MM.1S (cell line): ENCODE measurements at regions not wholly inside any gene's neighbourhood (a gene's known extent, or its start where the extent isn't known, plus 50 kb on each side); places are given as distances from the start of the nearest gene placed in this dataset.

Source experiments
- DNase-seq: peaks from one replicate; pipeline ENCODE4 v3.0.0-alpha.2; 2015
- H2AFZ ChIP-seq: fragments of 300-600 bp; sonication (generic); 2 replicates; pipeline ENCODE4 v1.6.0; 2016; ENCODE audit warnings: antibody characterized with exemption, low read length
- H3F3A ChIP-seq: fragments of 300-600 bp; sonication (generic); 2 replicates; pipeline ENCODE4 v1.6.1; 2016; ENCODE audit warnings: mild to moderate bottlenecking, antibody characterized with exemption, low read length, moderate library complexity, mixed read lengths; ENCODE audit not compliant: insufficient read depth
- H3K27ac ChIP-seq: fragments of 300-600 bp; sonication (generic); 2 replicates; pipeline ENCODE4 v1.5.1; 2016; ENCODE audit warnings: mild to moderate bottlenecking, low read length
- H3K27me3 ChIP-seq: fragments of 300-600 bp; sonication (generic); replicated peaks from 2 replicates; pipeline ENCODE4 v1.6.0; 2016; ENCODE audit warnings: low read length; ENCODE audit not compliant: insufficient read depth
- H3K36me3 ChIP-seq: fragments of 300-600 bp; sonication (generic); replicated peaks from 2 replicates; pipeline ENCODE4 v1.6.1; 2016; ENCODE audit warnings: mild to moderate bottlenecking, low read length, mixed read lengths; ENCODE audit not compliant: insufficient read depth
- H3K4me1 ChIP-seq: fragments of 300-600 bp; sonication (generic); 2 replicates; pipeline ENCODE4 v1.6.1; 2016; ENCODE audit warnings: low read length, mixed read lengths
- H3K4me2 ChIP-seq: fragments of 300-600 bp; sonication (generic); 2 replicates; pipeline ENCODE4 v1.6.0; 2016; ENCODE audit warnings: low read depth, low read length
- H3K4me3 ChIP-seq: fragments of 300-600 bp; sonication (generic); 2 replicates; pipeline ENCODE4 v1.5.1; 2016; ENCODE audit warnings: low read length, mixed read lengths
- H3K79me2 ChIP-seq: fragments of 300-600 bp; sonication (generic); 2 replicates; pipeline ENCODE4 v1.6.1; 2016; ENCODE audit warnings: mixed run types, low read length, mixed read lengths
- H3K9ac ChIP-seq: fragments of 300-600 bp; sonication (generic); 2 replicates; pipeline ENCODE4 v1.6.1; 2016; ENCODE audit warnings: low read length, mixed read lengths
- H3K9me2 ChIP-seq: fragments of 300-600 bp; sonication (generic); replicated peaks from 2 replicates; pipeline ENCODE4 v1.6.1; 2016; ENCODE audit warnings: mild to moderate bottlenecking, low read length, mixed read lengths; ENCODE audit not compliant: insufficient read depth
- H3K9me3 ChIP-seq: fragments of 300-600 bp; sonication (generic); replicated peaks from 2 replicates; pipeline ENCODE4 v1.6.1; 2016; ENCODE audit warnings: mild to moderate bottlenecking, low read length, mixed read lengths; ENCODE audit not compliant: insufficient read depth
- H4K20me1 ChIP-seq: fragments of 300-600 bp; sonication (generic); 2 replicates; pipeline ENCODE4 v1.6.1; 2016; ENCODE audit warnings: mild to moderate bottlenecking, low read length, moderate library complexity, mixed read lengths; ENCODE audit not compliant: insufficient read depth
- CTCF ChIP-seq: fragments of 300-600 bp; sonication (generic); IDR thresholded peaks from 2 replicates; pipeline ENCODE4 v1.5.1; 2016; ENCODE audit warnings: antibody characterized with exemption, low read length, mixed read lengths
- EZH2 ChIP-seq: fragments of 300-600 bp; sonication (generic); optimal IDR thresholded peaks from 2 replicates; pipeline ENCODE3; 2017; ENCODE audit warnings: low read depth, mild to moderate bottlenecking, antibody characterized with exemption, low read length, mixed read lengths
- EZH2phosphoT487 ChIP-seq: fragments of 300-600 bp; sonication (generic); IDR thresholded peaks from 2 replicates; pipeline ENCODE4 v1.6.1; 2018; ENCODE audit warnings: antibody characterized with exemption, low read length

GRCh38 chr18:11516751-11517503, 92.5 kb upstream of the SLC35G4 start:
- no peak for DNase-seq
- Histone ChIP-seq H3K9ac (no peak overlapping the region), H3K4me2 (no peak overlapping the region), H3K79me2 (no peaks in the 10 kb centered on the region), H4K20me1 (no peaks in the 10 kb centered on the region), H3K27me3 (no peaks in the 10 kb centered on the region; the same call in 1 of the 2 replicates), H3K9me3 (no peaks in the 10 kb centered on the region), H3F3A (peaks cover 8% of the 10 kb centered on the region), H3K9me2 (no peaks in the 10 kb centered on the region), H3K27ac (no peak overlapping the region), H2AFZ (no peak overlapping the region), H3K4me1 (peaks cover 14% of the 10 kb centered on the region), H3K36me3 (no peaks in the 10 kb centered on the region), H3K4me3 (no peak overlapping the region)
- TF ChIP-seq CTCF (no peak), EZH2phosphoT487 (no peak), EZH2 (no peak)

- no peak overlapping the region for H3K4me3 ChIP-seq
- no peaks in the 10 kb centered on the region for H4K20me1 ChIP-seq
- H3K9ac ChIP-seq = no peak overlapping the region
- peaks cover 16% of the 10 kb centered on the region for H3K4me1 ChIP-seq
- H3K9me2 ChIP-seq = no peaks in the 10 kb centered on the region
- no peaks in the 10 kb centered on the region; the same call in 1 of the 2 replicates for H3K27me3 ChIP-seq
- TF ChIP-seq CTCF = no peak
- no peak for TF ChIP-seq EZH2
- no peak for TF ChIP-seq EZH2phosphoT487
- no peak overlapping the region for H3K27ac ChIP-seq
- no peak overlapping the region for H2AFZ ChIP-seq
- no peaks in the 10 kb centered on the region for H3K79me2 ChIP-seq
- no peak overlapping the region for H3K4me2 ChIP-seq
- no peaks in the 10 kb centered on the region for H3K36me3 ChIP-seq
- no peak for DNase-seq
- peaks cover 11% of the 10 kb centered on the region for H3F3A ChIP-seq
- H3K9me3 ChIP-seq = no peaks in the 10 kb centered on the region
Observed at GRCh38 chr18:11514267-11514666, 95.1 kb upstream of the SLC35G4 start.

GRCh38 chr18:11512096-11513025, 97.0 kb upstream of the SLC35G4 start:
- Histone ChIP-seq H3K79me2 (no peaks in the 10 kb centered on the region), H3K9me2 (no peaks in the 10 kb centered on the region), H3K27me3 (peaks cover 7% of the 10 kb centered on the region; the same call in 1 of the 2 replicates), H3K27ac (peak overlapping the region; percentile 38; the same call in 1 of the 2 replicates), H3K36me3 (no peaks in the 10 kb centered on the region), H3F3A (peaks cover 11% of the 10 kb centered on the region), H3K9ac (no peak overlapping the region), H3K4me1 (peaks cover 20% of the 10 kb centered on the region), H2AFZ (no peak overlapping the region), H3K4me3 (peak overlapping the region; percentile 25; the same call in 1 of the 2 replicates), H3K9me3 (no peaks in the 10 kb centered on the region), H3K4me2 (peak overlapping the region; percentile 53), H4K20me1 (no peaks in the 10 kb centered on the region)
- peak; percentile 65 for TF ChIP-seq CTCF
- no peak for TF ChIP-seq EZH2
- DNase-seq = peak; percentile 56
